ENCODE measurements at regions not wholly inside any gene's neighbourhood (a gene's known extent, or its start where the extent isn't known, plus 50 kb on each side); places are given as distances from the start of the nearest gene placed in this dataset.
A peak's percentile ranks its signal among the peaks of the same experiment; 100 is the strongest.

DNA sequence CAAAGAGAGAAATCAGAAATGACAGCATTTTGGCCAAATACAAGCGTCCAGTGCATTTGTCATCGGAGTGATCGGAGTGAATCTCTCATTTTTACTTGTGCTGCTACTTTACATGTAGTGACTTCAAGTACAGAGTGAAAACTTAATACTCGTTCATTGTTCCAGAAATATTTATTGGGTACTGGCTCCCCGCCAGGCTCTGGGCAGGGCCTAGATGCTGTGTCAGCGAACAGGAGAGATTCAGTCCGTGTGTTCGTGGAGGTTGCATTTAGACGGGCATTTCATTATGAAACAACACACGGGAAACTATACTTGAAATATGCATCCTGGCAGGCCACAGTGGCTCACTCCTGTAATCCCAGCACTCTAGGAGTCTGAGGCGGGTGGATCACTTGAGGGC lies 727.2 kb upstream of the RBFOX1 start:
- DNase-seq: no peak

DNA sequence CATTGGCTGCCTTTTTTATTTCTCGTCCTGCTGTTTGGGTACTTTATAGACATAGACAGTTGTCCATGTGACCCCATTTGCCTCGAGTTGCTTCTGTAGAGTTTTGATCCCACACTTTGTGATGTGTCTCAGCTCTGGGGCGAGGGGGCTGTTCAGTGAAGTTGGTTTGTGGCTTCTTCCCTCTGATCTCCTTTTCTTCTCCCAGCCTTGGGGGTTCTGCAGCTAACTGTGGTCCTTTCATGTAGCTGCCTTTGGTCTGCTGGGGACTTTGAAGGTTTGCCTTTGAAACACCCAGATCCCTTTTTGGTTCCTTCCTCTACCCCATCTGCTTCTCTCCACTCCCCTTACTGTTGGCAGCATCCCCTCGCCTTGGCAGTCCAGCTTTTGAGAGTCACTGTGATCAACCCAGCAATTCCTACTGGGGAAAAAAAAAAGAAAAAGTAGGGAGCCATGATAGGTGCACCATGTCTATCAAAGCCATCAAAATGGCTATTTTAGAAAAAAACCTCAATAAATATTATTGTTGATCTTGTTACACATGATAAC lies 728.8 kb upstream of the RBFOX1 start:
- DNase-seq: no peak

DNA sequence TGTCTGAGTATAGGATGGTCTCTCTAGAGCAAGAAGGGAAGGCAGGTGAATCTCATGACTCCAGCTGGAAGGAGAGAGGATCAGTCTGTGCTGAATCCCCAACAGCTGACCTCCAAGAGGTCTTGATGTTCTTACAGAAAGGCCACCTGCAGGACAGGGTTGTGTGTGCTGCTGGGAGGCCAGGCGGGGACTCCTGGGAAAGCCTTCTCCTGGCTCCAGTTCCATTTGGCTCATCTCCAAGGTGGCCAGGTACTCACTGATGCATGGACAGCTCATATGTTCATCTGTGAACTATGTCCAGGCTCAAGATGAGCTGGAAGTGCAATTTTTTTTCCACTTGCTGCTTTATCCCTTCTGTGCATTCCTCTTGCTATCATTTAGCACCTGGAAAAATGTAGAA lies 730.2 kb upstream of the RBFOX1 start:
- no peak for DNase-seq

DNA sequence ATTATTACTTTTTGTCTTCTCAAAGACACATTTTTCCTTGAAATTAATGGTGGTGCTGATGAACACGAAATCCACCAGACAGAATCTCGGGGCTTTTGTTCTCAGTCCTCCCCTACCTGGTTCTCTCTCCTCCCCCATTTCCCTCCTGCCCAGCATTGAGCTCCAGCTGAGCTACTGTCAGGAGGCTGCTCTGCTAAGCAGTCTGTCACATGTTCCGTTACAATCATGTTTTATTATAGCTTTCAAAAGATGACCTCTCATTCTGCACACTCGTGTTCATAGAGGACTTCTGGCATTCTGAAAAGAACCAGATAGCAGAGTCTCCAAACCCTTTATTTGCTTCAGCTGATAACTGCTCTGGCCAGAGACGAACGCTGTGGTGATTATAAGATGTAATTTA lies 732.5 kb upstream of the RBFOX1 start:
- DNase-seq: no peak

DNA sequence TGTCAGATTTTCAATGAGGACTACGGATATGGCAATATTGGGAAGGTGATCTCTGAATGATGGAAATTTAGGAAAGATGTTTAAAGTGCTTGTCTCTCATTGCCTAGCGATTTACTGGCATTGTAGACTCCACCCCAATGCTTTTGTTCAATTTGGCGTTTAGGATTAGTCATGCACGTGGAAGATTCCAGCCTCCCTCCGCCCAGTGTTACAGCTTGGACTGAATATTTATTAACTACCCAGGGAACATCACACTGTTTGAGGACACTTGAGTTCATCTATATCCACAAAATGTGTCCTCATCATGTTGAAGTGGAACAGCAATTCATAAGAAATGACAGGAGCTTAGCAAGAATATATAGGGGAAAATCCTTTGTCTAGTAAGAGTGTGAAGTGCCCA lies 738.8 kb upstream of the RBFOX1 start:
- DNase-seq: no peak

DNA sequence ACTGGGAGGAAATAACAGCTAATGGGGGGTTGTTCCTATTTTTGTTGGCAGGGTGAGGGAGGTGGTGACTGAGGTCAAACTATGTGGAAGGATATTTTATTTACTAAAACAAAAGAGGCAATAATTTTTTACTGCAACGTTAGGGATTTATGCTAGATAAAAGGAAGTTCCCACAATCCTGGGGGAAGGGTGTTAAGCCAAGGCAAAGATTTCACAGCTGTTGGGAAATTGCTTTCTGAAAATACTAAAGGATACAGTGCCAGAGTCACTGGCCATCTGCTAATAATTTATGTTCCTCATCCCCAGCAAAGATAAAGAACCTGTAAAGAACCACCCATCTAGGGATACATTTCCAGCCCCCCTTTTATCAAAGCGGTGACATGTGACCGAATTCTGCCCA lies 756.0 kb upstream of the RBFOX1 start:
- no peak for DNase-seq

DNA sequence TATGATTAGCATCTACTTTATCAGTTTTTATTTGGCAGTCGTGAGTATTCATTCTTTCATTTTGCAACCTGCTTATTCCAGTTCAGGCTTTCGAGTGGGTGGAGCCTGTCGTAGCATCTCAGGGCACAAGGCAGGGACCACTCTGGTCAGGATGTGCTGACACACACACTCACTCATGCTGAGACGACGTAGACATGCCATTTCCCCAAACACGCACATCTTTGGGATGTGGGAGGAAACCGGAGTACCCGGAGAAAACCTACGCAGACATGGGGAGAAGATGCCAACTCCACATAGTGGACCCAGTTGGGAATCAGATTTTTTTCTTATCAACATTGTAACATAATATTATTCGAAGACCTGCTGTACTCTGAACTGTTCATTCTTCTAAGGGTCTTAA lies 756.5 kb upstream of the RBFOX1 start:
- DNase-seq: no peak

DNA sequence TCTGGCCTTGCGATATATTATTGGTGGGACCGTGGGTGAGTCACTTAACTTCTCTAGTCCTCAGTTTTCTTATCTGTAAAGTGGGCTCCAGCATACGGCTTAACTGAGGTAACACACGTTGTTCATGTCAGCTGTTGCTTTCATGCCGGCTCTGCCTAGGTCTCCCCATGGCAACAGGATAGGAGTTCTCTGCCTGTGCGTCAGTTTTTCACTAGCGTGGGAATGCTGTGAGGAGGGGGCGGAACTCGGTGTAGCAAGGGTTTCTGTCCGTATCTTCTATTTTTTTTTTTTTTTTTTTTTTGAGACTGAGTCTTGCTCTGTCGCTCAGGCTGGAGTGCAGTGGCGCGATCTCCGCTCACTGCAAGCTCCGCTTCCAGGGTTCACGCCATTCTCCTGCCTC lies 758.5 kb upstream of the RBFOX1 start:
- DNase-seq: peak in 8 of 58 donors; percentile 0 to 38 (median 8)

DNA sequence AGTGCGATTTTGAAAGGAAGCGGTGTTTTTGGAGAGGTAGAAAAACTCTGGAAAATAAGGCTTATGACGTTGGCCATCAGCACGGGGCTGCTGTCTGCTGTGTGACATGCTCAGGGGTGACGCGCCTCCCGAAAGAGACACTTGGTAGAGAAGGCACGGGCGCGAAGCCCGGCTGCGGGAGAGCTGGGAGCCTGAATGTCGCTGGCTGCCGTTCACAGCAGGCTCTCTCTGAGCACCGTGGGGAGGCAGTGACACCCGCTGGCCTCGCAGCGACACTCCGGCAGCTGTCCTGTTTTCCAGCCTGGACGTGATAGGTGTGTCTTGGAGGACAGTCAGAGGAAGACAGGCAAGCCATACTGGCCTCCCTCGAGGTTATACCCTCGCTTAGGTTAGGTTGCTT lies 759.1 kb upstream of the RBFOX1 start:
- DNase-seq: peak in 55 of 58 donors; percentile 6 to 83 (median 57)

DNA sequence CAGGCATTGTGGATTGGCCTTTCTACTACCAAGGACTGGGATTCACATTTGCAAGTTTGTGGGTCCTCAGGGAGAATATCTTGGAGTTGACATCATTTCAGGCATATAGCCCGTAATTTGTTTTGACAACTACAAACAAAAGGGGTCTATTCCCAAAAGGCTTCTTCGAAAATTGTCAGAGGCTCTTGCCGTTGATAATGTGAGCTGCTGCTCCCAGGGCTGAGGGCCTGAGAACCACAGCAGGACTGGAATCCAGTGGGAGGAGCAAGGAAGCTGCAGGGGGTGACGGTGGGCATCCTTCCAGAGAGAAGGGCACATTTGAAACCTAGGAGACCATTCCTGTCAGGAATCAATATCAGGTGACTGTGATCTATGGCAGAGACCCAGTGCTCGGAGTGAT lies 761.6 kb upstream of the RBFOX1 start:
- no peak for DNase-seq

DNA sequence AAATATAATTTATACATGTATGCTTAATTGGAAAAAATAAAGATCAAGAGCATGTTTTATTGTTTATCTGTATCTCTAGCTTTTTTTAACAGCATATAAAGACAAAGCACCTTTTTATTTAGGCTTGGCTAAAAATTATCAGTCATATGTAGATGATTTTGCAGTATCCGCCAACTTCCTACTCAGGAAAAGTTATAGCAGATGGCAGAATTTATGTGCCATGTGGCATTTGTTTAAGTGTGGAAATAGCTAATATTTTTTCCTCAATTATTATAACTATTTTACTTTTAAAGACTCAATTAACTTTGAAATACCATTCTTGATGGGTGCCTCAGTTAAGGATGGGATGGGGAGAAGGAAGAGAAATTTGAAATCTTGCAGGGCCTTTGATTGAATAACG lies 762.1 kb upstream of the RBFOX1 start:
- DNase-seq: no peak

DNA sequence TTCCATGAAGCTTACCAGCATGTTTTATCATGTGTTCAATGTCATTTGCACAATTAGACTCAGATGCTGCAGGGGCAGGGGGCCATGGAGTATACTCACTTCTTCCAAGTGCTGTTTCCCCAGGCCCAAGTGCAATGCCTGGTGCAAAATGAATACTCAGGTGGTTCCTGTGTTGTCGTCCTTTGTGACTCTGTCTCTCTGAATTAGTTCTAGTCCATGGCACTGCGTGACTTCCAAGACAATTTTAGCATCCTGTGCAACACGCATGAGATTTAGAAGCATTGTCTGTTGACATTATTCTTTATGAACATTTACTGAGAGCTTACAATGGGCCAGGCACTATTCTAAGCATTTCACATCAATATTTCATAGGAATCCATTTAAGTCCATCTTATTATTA lies 769.7 kb upstream of the RBFOX1 start:
- no peak for DNase-seq

DNA sequence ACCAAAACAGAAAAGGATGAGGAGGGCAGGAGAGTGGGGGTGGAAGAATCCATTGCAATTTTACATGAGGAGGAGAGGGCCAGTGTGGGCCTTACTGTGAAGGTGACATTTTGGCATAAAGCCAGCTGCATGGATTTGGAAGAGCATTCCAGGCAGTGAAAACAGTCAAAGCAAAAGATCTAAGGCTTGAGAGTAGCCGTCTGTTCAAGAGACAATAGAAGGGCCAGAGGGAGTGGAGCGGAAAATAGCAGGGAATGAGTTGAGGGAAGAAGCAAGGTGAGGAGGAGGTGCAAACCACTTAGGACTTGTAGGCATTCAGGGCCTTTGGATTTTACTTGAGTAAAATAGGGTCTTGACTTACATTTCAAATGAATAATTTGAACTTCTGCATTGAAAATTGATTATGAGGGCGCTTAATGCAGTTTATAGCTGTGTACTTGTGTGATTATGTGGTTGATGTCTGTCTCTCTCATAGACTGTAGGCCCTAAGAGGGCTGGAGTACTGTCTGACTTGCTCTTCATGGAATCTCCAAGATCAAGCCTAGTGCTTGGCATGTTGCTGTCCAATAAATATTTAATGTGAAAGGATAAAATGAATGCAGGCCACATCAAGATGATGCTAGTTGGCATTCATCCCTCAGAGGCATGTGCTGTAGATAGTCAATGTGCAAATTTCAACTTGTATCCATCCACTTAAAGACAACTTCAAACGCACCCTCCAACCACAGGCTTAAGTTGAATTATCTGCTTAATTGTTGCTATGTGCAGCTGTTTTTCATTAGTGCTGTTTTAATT lies 772.1 kb upstream of the RBFOX1 start:
- DNase-seq: no peak

DNA sequence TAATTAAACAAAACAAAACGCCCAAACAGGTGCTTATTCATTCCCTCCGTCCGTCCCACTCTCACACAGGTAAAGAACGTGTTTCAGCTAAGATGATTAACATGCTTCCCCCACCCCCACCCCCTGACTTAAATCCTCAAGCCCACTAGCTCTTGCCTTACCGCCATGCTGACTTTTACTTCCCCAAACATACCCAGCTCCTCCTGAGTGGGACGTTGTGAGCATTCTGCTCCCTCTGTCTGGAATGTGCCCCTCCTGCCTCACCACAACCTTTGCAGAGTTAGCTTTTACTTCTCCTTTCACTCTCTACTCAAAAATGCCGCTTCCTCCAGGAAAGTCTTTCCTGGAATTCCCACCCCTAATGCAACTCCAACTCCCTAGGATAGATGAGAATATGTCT lies 774.0 kb upstream of the RBFOX1 start:
- no peak for DNase-seq

DNA sequence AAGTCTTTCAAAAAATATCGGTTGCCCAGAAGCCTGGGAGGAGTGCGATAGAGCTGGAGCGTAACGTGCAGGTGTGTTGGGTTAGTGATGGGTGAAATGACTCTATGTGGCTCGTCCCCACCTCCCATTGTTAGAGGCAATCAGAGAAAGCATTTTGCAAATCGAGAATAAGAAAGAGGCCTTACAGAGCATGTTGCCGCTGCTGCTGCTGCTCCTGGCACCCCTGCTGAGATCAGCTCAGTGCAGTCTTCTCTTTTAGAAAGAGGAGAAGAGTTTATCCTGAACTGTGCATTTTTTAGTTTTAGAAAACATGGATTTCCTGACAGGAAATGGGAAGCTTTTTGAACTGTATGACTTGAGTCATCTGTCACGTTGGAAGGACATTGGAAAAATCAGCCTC lies 774.5 kb upstream of the RBFOX1 start:
- DNase-seq: no peak

DNA sequence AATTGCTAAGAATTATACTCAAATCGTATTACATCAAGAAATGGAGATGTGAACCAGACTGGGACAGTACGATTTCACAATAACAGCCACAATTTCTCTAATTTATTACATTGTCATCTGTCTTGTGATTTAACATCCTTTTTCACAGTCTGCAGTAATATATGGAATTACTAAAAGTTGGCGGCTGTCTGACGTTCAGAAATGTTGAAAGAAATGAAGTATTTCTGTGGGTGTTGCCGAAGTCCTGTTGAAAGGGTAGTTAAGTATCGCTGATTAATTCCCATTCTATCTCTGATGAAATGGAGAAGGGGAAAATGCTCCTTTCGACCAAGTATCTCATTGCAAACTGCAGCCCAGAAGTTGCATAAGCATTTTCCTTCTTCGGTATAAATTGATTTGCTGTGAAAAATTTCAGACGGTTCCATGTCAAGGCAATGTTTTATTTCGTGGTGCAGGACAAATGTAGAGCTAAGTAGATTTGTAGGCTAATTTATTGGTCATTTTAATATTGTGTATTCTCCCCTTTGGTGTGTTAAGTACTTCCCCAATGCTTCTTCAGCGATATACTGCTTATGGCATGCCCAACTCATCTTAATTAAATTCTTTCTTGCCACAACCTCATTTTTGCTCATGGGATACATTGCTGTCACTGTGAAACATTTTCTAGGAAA lies 775.2 kb upstream of the RBFOX1 start:
- DNase-seq: no peak

DNA sequence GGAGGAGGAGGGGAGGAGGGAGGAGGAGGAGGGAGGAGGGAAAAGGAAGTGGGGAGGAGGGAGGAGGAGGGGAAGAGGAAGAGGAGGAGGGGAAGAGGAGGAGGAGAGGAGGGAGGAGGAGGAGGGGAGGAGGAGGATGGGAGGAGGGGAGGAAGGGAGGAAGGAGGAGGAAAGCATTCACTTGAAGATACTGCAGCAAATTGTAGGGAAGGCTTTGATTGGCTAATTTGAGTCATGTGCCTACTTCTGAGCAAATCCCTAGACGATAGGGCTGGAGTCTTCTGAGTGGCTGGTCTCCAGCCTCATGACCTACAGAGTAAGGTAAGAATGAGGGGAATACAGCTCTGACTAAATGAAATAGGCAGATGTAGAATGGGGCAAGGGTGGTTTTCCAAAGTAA lies 783.2 kb upstream of the RBFOX1 start:
- no peak for DNase-seq

DNA sequence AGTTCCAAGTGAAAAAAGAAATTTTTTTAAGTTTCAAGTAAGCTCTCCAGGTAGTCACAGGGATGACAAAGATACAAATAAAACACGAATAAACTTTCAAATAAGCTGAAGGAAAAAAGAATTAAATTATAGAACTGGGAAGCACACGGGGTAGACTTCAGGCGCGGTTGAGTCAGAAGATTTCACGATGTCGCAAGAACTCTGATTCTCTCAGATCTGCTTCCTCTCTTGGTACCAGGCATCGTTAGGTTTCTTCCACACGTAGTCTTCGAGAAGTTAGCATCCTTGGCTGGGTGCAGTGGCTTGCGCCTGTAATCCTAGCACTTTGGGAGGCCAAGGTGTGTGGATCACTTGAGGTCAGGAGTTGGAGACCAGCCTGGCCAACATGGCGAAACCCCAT lies 784.1 kb upstream of the RBFOX1 start:
- no peak for DNase-seq

DNA sequence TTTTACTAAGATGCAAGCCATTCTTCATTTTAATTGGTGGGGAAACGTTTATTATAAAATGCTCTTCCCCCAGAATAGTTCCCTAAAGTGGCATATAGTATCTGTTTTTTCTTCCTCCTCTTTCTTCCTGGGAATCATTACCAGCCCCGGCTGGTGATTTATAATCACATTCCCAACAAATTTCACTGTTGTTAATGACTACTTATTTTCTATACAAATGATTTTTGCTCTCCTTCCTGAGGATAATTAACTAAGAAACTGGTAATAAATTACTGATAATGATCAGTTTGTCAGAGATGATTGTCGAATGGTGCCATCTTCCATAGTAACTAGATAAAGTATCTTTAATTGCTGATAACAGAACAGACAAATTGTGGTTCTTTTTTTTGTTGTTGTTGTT lies 785.5 kb upstream of the RBFOX1 start:
- DNase-seq: no peak

DNA sequence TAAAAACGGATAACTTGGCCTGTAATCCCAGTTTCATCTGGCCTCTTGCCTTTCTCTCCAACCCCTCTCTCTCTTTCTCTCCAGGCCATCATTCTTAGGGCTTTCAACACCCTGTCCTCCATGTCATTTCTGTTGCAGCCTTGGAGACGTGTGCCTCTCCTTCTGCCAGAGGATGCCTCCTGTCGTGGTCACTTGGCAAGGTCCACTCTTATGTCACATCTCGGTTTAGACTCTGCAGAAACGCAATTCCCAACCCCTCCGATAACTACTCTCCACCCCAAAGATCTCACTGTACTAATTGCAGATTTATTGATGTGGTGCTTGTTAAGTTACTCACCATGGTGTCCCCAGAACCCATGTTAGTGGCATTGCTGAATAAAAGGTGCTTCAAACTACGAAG lies 787.3 kb upstream of the RBFOX1 start:
- DNase-seq: no peak

DNA sequence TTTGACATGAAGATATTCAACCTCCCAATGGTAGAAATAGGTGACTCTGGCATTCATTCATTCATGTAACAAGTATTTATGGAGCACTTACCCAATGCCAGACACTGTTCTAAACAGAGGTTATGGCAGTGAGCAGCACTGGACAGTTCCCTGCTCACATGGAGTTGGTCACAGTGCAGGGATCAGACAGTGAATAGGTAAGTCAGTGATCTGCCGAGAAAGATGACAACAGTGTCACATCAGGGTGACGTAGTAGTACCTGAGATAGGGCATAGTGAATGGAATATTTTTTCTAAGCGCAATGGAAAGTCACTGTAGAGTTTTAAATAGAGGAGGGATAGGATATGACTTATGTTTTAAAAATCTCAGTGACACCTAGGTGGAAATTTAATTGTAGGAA lies 791.4 kb upstream of the RBFOX1 start:
- no peak for DNase-seq

DNA sequence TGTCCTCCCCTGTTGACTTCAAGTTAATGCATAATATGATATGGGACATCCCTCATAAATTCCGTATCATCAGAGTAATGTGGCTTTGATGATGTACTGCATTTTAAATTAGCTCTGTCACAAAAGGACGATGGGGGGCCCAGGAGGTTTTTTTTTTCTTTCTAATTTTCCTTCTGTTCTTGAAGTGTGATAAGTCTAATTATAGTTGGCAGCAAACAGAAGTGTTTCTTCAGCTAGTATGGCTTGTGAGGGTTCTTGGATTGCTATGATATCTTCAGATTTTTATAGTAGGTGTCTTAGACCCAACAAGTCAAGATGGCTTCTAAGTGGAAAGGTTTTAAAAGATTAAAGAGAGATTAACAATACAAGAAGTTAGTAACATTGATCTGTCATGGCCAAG lies 796.2 kb upstream of the RBFOX1 start:
- DNase-seq: no peak

DNA sequence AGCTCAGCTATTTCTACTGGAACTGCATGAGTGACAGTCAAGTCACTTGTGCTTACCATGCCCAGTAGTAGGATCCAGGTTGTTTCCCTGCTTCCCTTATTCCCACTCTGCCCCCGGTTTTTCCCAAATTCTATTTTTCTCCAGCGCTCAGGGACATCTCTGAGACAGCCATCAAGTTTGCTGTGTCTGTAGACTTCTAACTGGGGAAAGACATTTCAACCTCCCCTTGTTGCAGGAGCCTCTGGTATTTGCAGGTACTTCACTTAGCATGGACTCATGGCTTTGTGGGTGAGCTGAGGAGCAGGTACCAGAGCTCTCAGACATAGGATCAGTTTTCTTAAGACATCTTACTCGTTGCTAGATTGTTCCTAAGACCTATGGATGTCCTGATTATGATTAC lies 801.6 kb upstream of the RBFOX1 start:
- no peak for DNase-seq

All from anterior cingulate cortex (tissue), 58 donors.